ENCODE measurements at regions not wholly inside any gene's neighbourhood (a gene's known extent, or its start where the extent isn't known, plus 50 kb on each side); places are given as distances from the start of the nearest gene placed in this dataset.
A peak's percentile ranks its signal among the peaks of the same experiment; 100 is the strongest.

GRCh38 chr1:112322018-112322417 lies 74.0 kb upstream of the CTTNBP2NL start:
- H3K36me3 ChIP-seq (ENCODE audit: insufficient read depth) = no peaks in the 10 kb centered on the region
- DNase-seq (ENCODE audit: low spot score) (no peak), ATAC-seq (no peak)
- Mint-ChIP-seq H3K4me3 (no peak overlapping the region), H3K4me1 (peaks cover 15% of the 10 kb centered on the region), H3K36me3 (ENCODE audit: low read depth) (no peaks in the 10 kb centered on the region), H3K27me3 (ENCODE audit: insufficient read depth, low read depth, poor library complexity) (peaks cover 7% of the 10 kb centered on the region), H3K27ac (no peak overlapping the region), H3K9me3 (no peaks in the 10 kb centered on the region)
- peak overlapping the region; percentile 20; the same call in 1 of the 2 replicates for H2AFZ ChIP-seq
- no peaks in the 10 kb centered on the region for H3K79me2 ChIP-seq (replicated peaks; ENCODE audit: insufficient read depth)
- TF ChIP-seq JUNB (IDR thresholded peaks at IDR 0.05; ENCODE audit: unreplicated experiment) = no peak
- no peak for TF ChIP-seq STAT1 (IDR thresholded peaks at IDR 0.05; ENCODE audit: unreplicated experiment)
- TF ChIP-seq CTCF (conservative IDR thresholded peaks at IDR 0.05; ENCODE audit: low read depth in 2 of 2) = no peak
- TF ChIP-seq POLR2AphosphoS5 (IDR thresholded peaks at IDR 0.05; ENCODE audit: low read depth) = no peak
- no peak for TF ChIP-seq EZH2phosphoT487 (IDR thresholded peaks at IDR 0.05; ENCODE audit: unreplicated experiment)
- no peak for TF ChIP-seq CREB1 (CRISPR knock-in tag; IDR thresholded peaks at IDR 0.05; ENCODE audit: low read depth)
- no peak for TF ChIP-seq NANOG (IDR thresholded peaks at IDR 0.05; ENCODE audit: borderline replicate concordance)
- no peak overlapping the region for H3K4me2 ChIP-seq
- peaks cover 11% of the 10 kb centered on the region for H3K4me1 ChIP-seq (ENCODE audit: insufficient read depth)
- peaks cover 16% of the 10 kb centered on the region for H3K9me2 ChIP-seq (ENCODE audit: insufficient read depth)
- H3K4me3 ChIP-seq = no peak overlapping the region
- no peaks in the 10 kb centered on the region for H3F3A ChIP-seq (replicated peaks; ENCODE audit: low read depth)
- H4K20me1 ChIP-seq (replicated peaks; ENCODE audit: insufficient read depth) = no peaks in the 10 kb centered on the region
- H3K27me3 ChIP-seq (ENCODE audit: insufficient read depth) = no peaks in the 10 kb centered on the region
- H3K27ac ChIP-seq (ENCODE audit: low read depth) = no peak overlapping the region

DNA sequence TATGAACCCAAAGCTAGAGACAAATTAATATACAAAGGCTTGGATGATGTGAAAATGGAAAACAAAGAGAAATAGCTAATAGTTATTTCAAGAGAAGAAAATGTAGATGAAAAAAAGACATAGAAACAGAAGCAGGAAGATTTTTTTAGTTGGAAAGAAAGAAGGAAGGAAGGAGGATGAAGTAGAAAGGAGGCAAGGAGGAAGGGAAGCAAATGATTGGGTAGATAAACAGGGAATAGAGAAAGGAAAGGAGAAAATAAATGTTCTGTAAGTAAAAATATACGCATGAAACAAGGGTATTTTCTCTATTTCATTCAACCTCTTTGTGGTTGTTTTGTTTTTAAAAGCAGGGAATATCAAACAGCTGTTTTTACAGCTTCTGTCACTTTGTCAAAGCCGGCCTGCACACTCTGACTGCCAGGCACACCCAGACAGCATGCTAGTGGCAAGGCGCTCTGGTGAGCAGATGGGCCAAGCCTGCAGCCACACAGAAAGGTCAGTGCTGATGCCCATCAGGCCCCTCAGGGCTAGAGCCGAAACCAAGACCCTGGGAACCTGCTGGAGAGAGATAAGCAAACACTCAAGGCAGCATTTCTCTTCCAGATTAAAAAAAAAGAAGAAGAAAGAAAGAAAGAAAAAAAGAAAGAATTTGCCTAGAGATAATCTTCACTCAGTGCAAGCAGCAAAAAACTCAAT lies 72.9 kb upstream of the CTTNBP2NL start:
- H3K27me3 ChIP-seq (ENCODE audit: insufficient read depth) = no peaks in the 10 kb centered on the region
- H3K4me1 ChIP-seq (ENCODE audit: insufficient read depth) = peaks cover 6% of the 10 kb centered on the region
- peaks cover 16% of the 10 kb centered on the region for H3K9me2 ChIP-seq (ENCODE audit: insufficient read depth)
- H3K36me3 ChIP-seq (ENCODE audit: insufficient read depth) = no peaks in the 10 kb centered on the region
- DNase-seq (ENCODE audit: low spot score) (no peak), ATAC-seq (no peak)
- no peak overlapping the region for H3K4me3 ChIP-seq
- no peak overlapping the region for H3K27ac ChIP-seq (ENCODE audit: low read depth)
- no peak overlapping the region for H3K4me2 ChIP-seq
- no peaks in the 10 kb centered on the region for H4K20me1 ChIP-seq (replicated peaks; ENCODE audit: insufficient read depth)
- no peaks in the 10 kb centered on the region for H3K36me3 Mint-ChIP-seq (ENCODE audit: low read depth)
- H3K27me3 Mint-ChIP-seq (ENCODE audit: insufficient read depth, low read depth, poor library complexity) = peaks cover 7% of the 10 kb centered on the region
- H3K9me3 Mint-ChIP-seq = 0 out of 3 replicates have a peak, but pooled peaks cover under 1% of the 10 kb centered on the region
- no peak overlapping the region for H2AFZ ChIP-seq
- no peaks in the 10 kb centered on the region for H3F3A ChIP-seq (replicated peaks; ENCODE audit: low read depth)
- H3K27ac Mint-ChIP-seq = no peak overlapping the region
- no peak overlapping the region for H3K4me3 Mint-ChIP-seq
- H3K4me1 Mint-ChIP-seq = peaks cover 11% of the 10 kb centered on the region
- H3K79me2 ChIP-seq (replicated peaks; ENCODE audit: insufficient read depth) = no peaks in the 10 kb centered on the region
- no peak for TF ChIP-seq JUNB (IDR thresholded peaks at IDR 0.05; ENCODE audit: unreplicated experiment)
- TF ChIP-seq ZNF114 (CRISPR knock-in tag; IDR thresholded peaks at IDR 0.05) = no peak
- TF ChIP-seq ZNF331 (CRISPR knock-in tag; IDR thresholded peaks at IDR 0.05; ENCODE audit: low read depth) = no peak
- TF ChIP-seq, protein P1, sequence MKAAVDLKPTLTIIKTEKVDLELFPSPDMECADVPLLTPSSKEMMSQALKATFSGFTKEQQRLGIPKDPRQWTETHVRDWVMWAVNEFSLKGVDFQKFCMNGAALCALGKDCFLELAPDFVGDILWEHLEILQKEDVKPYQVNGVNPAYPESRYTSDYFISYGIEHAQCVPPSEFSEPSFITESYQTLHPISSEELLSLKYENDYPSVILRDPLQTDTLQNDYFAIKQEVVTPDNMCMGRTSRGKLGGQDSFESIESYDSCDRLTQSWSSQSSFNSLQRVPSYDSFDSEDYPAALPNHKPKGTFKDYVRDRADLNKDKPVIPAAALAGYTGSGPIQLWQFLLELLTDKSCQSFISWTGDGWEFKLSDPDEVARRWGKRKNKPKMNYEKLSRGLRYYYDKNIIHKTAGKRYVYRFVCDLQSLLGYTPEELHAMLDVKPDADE (IDR thresholded peaks at IDR 0.05) = no peak
- TF ChIP-seq CTCF (conservative IDR thresholded peaks at IDR 0.05; ENCODE audit: low read depth in 2 of 2) = no peak
- no peak for TF ChIP-seq EZH2 (IDR thresholded peaks at IDR 0.05; ENCODE audit: low read depth, unreplicated experiment)
- TF ChIP-seq, protein P2, sequence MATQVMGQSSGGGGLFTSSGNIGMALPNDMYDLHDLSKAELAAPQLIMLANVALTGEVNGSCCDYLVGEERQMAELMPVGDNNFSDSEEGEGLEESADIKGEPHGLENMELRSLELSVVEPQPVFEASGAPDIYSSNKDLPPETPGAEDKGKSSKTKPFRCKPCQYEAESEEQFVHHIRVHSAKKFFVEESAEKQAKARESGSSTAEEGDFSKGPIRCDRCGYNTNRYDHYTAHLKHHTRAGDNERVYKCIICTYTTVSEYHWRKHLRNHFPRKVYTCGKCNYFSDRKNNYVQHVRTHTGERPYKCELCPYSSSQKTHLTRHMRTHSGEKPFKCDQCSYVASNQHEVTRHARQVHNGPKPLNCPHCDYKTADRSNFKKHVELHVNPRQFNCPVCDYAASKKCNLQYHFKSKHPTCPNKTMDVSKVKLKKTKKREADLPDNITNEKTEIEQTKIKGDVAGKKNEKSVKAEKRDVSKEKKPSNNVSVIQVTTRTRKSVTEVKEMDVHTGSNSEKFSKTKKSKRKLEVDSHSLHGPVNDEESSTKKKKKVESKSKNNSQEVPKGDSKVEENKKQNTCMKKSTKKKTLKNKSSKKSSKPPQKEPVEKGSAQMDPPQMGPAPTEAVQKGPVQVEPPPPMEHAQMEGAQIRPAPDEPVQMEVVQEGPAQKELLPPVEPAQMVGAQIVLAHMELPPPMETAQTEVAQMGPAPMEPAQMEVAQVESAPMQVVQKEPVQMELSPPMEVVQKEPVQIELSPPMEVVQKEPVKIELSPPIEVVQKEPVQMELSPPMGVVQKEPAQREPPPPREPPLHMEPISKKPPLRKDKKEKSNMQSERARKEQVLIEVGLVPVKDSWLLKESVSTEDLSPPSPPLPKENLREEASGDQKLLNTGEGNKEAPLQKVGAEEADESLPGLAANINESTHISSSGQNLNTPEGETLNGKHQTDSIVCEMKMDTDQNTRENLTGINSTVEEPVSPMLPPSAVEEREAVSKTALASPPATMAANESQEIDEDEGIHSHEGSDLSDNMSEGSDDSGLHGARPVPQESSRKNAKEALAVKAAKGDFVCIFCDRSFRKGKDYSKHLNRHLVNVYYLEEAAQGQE (IDR thresholded peaks at IDR 0.05; ENCODE audit: unreplicated experiment) = no peak
- TF ChIP-seq CREB1 (CRISPR knock-in tag; IDR thresholded peaks at IDR 0.05; ENCODE audit: low read depth) = no peak
- no peak for TF ChIP-seq NANOG (IDR thresholded peaks at IDR 0.05; ENCODE audit: borderline replicate concordance)
- no peak for TF ChIP-seq EZH2phosphoT487 (IDR thresholded peaks at IDR 0.05; ENCODE audit: unreplicated experiment)
